Right ventricle myocardium superior (tissue), 1 donor: ENCODE measurements at regions not wholly inside any gene's neighbourhood (a gene's known extent, or its start where the extent isn't known, plus 50 kb on each side); places are given as distances from the start of the nearest gene placed in this dataset.
"Not testable (repeated sequence)": the region's sequence is repeated elsewhere in the genome, so short reads cannot be mapped to it uniquely, and the experiment has no call there.

Experiments used
- ATAC-seq: fragments of 200-7000 bp; cut with Tn5 transposase; one replicate; pipeline ENCODE4 v1.9.1; 2020; ENCODE audit warnings: mild to moderate bottlenecking; ENCODE audit not compliant: poor library complexity
- DNase-seq: peaks from one replicate; pipeline ENCODE4 v3.0.0-alpha.2; 2020
- intact Hi-C: fragments of 100-400 bp; cut with DNase I; formaldehyde crosslinking; loops from one replicate; pipeline ENCODE4 v1.11.2; 2022
- donor health status: DM: no; HTN: yes; CAD: no; lungs with severe emphysema.

DNA sequence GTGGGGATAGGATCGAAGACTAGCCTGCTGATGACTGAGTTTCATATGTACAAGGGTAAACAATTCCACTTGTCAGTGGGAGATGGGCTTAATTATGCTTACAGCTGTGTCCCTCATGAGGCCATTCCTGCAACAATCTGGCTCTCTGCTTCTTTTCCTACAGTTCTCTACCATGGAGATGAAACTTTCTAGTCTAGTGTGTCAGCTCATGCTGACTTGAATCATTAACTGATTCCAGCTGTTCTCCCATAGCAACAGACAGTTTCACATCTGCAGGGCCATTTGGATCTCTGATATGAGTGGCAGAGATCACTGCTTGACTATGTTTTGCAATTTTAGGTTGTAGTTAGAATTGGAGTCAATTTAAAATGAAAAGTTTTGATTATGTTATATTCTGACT is 1251.7 kb upstream of the RAG2 start:
- intact Hi-C loops: no loop called here
- ATAC-seq: no peak
- no peak for DNase-seq

DNA sequence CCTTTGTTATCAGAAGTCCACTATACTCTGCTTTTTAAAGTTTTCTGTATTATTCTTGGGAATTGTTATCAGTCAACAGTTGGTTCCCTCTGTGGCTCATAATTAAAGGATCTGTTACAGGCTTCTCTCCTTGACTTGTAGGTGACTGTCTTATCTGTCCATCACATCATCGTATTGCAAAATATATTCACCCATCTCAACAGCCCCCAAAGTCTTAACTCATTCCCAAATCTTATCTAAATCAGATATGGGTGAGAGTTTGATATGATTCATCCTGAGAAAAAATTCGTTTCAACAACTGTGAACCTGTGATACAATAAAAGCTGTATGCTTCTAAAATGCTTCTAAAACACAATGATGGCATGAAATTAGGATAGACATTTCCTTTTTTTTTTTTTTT is 1245.6 kb upstream of the RAG2 start:
- DNase-seq: no peak
- ATAC-seq: no peak
- intact Hi-C loops: no loop called here

DNA sequence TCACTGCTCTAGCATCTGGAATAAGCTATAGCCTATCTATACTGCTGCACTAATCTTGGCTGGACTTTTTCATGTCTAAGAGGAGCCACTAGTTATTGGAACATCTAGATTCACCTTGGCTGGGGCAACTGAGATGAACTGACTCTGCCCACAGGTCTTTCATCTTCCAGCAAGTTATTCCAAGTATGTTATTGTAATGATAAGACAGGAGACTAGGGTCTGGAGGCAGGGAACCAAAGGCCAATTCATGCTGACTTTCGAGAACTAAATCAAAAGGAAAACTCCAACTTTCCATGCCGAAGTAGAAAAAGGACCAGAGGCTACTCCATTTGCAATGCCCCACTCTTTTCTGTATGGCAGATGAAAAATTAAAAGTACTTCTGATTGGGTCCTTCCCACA is 1243.0 kb upstream of the RAG2 start:
- ATAC-seq (no peak), DNase-seq (no peak)
- intact Hi-C loops: no loop called here

DNA sequence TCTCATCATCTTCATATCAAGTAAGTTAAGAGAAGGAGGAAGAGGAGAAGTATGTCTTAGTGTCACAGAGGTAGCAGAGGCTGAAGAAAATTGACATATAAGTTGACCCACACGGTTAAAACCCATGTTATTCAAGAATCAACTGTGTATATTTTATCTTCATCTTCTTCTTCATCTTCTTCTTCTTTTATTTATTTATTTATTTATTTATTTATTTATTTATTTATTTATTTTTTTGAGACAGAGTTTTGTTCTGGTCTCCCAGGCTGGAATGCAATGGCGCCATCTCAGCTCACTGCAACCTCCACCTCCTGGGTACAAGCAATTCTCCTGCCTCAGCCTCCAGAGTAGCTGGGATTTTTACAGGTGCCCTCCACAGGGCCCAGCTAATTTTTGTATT is 1242.3 kb upstream of the RAG2 start:
- ATAC-seq, intact Hi-C loops, DNase-seq: not testable (repeated sequence)

DNA sequence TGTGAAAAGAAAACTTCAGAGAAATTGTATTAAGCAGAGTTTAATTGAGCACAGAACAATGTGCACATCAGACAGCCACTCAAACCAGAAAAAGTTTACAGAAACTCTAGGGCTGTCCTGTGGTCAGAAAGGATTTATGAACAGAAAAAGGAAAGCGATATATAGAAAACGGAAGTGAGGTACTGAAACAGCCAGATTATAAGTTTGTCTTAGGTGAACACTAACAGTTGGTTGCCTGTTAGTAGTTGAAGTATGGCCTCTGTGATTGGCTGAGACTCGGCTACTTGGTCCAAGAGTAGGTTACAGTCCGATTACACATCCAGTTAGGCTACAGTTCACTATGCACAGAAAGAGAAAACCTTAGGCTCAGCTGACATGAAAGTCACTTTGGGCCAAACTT is 1232.5 kb upstream of the RAG2 start:
- ATAC-seq: no peak
- no peak for DNase-seq
- intact Hi-C loops: no loop called here

DNA sequence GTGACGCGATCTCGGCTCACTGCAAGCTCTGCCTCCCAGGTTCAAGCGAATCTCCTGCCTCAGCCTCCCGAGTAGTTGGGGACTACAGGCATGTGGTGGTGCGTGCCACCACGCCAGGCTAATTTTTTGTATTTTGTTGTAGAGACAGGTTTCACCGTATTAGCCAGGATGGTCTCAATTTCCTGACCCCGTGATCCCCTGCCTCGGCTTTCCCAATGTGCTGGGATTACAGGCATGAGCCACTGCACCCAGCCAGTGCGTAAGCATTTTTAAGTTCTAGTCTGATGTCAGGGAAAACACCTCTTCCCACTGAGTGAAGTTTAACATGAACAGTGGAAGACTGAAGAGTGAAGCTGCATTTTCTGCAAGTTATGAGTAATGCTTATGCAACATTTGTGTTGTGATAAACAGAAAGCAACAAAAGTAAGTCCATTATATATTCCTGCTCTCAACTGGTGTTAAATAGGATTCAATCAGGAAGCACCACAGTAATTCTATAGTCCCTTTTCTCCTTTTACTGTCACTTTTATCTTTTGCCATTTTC is 1219.8 kb upstream of the RAG2 start:
- DNase-seq (no peak), ATAC-seq (no peak)
- intact Hi-C loops: no loop called here

DNA sequence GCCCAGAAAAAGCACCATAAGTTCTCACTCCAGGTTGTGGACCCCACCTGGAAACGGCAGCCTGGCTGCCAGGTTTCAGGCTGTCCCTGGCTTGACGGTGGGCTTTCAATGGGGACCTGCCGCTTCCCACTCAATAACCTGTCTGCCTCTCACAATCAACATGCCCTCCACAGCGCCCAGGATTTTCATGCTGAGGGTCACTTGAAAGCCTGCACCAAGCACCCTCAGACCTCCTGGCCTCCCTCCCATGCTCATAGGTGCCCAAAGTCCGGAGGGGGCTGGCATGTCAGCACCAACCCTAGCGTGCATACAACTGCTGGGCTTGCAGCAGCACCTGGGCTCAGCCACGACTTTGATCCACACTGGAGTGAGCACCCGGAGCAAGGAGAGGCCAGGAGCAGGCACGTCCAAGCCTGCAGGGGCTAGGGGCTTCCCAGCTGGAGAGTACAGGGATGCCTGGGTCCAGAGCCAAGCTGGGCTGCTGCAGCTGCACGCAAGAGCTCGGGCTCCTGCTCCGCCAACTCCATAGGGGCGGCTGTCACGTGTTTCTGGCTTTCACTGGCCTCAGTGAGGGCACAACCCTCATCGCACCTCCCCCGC is 1214.3 kb upstream of the RAG2 start:
- intact Hi-C loops: no loop called here
- DNase-seq (no peak), ATAC-seq (no peak)

DNA sequence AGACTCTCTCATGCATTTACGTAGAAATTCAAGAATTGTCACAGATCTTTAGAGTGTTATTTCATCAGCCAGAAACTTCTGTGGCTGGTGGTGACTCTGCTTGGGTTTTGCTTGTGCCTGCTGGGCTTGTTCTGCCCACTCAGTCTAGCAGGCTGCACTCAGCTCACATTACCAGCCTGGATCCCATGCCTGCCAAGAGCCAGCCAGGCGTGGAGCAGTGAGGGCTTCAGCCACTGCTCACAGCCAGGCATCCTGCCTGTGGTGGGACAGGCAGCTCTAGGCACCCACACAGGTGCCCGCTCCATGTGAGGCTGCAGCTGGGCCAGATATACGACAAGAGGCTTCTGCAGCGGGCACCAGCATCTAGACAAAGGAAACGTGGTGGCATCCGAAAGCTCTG is 1213.3 kb upstream of the RAG2 start:
- intact Hi-C loops: no loop called here
- ATAC-seq (no peak), DNase-seq (no peak)

DNA sequence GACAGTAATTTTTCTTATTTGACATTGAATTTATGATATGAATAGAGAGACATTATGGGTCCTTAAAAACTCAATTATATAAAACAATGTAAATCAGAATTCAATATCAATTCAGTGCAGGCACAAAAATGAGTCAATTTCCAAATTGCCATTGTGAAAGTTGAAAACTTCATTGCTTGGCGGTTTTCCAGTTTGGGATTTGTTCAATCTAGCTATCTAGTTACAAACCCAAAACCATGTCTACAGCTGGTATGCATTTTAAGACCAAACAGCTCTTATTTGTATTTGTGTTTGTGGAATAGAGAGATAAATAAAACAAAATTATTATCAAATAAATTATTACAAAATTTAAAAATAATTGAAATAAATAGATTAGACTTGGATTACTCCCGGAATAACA is 1206.6 kb upstream of the RAG2 start:
- intact Hi-C loops: no loop called here

DNA sequence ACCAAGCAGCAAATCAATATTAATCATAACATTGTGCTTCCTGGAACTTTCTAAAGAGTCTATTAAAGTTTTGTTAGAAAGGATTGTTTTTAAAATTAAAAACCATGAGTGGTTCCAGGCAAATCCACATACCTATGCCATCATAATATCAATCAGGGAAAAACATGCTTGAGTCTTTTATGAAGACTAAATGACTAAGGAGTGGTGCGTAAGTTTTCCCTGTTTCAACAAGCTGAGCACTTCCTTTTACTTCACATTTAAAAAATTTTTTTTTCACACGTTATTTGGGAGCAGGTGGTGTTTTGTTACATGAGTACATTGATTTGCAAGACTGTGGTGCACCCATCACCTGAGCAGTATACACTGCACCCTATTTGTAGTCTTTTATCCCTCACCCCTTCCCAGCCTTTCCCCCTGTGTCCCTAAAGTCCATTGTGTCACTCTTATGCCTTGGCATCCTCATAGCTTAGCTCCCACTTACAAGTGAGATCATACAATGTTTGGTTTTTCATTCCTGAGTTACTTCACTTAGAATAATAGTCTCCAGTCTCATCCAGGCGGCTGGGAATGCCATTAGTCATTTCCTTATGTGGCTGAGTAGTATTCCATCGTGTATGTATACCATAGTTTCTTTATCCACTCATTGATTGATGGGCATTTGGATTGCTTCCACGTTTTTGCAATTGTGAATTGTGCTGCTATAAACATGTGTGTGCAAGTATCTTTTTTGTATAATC is 1190.3 kb upstream of the RAG2 start:
- DNase-seq: no peak
- ATAC-seq: no peak
- intact Hi-C loops: no loop called here

More for the DNA sequence above, 1206.6 kb upstream of the RAG2 start:
- DNase-seq: no peak
- ATAC-seq: no peak

DNA sequence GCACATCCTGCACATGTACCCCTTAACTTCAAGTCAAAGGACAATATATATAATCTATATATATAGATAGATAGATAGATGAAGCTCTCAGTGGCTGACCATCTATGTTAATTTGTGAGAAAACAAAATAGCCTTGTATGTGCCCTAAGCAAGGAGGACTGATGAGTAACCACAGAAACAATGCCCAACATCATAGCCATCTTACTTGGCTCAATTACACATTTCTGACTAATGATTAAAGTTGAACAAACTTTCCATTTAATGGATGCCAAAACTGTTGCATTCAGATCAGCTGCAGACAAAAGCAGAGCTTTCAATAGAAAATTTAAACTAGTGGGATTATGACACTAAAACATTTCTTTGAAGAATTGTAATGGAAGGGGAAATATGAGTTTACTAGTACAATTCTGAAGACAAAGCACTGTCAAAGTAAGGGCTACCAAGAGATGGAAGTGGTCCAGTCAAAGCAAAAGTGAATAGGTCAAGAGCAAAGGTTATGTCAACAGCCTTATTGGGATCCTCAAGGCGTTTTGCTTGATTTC is 1188.2 kb upstream of the RAG2 start:
- ATAC-seq: no peak
- intact Hi-C loops: no loop called here
- no peak for DNase-seq

DNA sequence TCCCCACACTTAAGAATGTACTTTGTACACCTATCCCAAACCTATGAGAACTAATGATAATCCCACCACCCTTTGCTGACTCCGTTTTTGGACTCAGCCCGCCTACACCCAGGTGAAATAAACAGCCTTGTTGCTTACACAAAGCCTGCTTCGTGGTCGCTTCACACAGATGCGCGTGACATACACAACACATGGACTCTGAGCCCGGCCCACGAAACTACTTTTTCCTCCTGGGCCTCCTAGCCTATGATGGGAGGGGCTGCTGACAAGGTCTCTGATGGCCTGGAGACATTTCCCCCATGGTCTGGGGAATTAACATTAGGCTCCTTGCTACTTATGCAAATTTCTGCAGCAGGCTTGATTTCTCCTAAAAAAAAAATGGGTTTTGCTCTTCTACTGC is 1176.4 kb upstream of the RAG2 start:
- ATAC-seq (no peak), DNase-seq (no peak)
- intact Hi-C loops: no loop called here

DNA sequence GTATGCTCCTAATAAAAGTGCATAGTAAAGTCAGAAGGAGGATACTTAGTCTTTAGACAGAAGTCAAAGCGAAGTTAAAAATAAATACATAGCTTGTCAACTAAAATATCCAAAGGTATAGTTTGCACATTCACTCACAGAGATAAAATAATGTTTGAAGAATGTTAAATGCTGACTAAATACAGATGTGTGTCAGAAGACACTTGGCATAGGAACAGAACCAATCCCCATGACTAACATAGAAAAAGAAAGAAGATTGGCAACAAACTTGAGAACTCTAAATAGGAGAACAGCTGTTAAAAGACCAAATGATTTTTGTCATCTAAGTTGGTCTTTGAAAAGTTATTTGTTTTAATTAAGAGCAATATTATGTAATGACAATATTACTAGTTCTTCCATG is 1172.1 kb upstream of the RAG2 start:
- intact Hi-C loops: no loop called here
- ATAC-seq (no peak), DNase-seq (no peak)

DNA sequence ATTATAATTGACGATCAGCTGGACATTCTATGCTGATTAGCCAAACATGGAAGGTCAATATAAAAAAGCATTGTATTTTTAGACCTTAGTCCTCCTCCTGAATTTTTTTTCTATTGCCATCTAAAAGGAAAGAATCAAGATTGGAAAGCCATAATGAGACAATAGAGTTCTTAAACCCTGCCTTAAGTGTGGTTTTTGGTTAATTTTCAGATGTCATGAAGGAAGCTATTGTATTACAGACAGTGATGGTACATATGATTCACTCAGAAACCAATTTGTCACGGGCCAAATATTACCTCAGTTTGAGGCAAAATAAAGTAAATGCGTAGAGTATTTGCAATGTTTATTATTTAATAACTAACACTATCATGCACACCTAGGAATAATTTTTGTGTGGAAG is 1164.0 kb upstream of the RAG2 start:
- no peak for DNase-seq
- no peak for ATAC-seq
- intact Hi-C loops: no loop called here

DNA sequence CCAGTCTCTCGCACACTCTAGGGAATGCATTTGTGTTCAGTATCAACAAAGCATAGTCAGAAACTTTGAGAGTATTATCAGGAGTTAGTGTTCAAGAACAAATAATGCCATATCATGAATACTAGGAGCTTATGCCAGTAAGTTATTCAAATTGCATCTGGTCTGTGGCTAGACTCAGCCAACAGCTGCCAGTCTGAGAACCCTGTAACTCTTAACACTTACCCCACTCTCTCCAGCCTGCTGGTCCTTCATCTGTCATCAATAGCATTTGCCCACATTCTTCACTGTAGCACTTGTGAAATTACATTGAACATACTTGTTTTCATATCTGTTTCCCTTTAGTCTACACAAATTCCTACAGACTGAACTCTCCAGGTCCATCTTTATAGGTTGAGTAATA is 1157.5 kb upstream of the RAG2 start:
- DNase-seq (no peak), ATAC-seq (no peak)
- intact Hi-C loops: no loop called here

DNA sequence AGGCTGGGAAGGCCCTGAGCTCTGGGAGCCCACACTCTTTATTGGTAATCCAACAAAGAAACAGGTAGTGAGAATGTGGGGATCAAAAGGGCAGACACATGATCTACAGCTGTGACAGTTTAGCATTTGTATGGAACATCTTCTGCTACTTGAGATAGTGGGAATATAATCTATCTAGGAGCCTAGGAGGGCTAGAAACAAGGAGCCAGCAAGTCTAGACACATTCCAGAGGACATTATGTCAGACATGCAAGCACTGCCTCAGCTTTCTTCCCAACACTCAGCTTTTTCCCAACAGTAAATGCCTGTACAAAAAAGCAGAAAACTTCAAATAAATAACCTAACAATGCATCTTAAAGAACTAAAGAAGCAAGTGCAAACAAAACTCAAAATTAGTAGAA is 1150.6 kb upstream of the RAG2 start:
- intact Hi-C loops: no loop called here
- no peak for ATAC-seq
- DNase-seq: no peak

DNA sequence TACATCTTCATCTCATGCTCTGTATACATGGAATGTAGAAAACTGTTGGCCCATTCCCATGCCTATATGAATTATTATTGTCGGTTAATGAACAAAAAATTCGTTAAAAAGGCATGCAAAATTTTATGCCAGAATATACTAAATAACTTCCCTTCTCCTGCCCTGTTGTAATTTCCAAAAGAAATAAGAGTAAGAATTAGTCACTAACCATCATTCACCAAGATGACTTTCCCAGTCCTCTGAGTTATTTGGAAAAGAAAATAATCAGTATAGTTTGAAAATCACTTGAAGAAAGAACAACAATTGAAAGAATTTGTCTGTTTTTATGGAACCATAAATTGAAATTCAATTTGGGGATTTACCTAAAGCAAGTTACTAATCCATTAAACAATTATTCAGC is 1149.1 kb upstream of the RAG2 start:
- ATAC-seq: no peak
- DNase-seq: no peak
- intact Hi-C loops: no loop called here

DNA sequence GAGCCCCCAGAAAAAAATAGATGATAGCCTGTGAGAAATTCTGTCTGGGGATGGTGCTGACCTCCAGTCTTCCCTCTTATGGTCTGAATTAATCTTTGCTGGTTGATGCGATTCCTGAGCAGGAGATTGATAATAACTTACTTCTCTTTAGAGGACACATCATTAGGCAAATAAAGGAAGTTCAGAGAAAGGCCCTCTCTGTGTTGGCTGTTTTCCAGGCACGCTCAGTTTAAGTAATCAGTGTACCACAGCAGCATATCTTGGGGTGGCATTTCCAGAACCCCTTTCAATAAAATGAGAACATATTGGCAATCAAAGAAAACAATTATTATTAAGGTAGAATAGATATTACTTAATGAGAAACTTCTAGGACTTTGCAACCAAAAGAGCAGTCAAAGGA is 1129.3 kb upstream of the RAG2 start:
- DNase-seq (no peak), ATAC-seq (no peak)
- intact Hi-C loops: no loop called here

DNA sequence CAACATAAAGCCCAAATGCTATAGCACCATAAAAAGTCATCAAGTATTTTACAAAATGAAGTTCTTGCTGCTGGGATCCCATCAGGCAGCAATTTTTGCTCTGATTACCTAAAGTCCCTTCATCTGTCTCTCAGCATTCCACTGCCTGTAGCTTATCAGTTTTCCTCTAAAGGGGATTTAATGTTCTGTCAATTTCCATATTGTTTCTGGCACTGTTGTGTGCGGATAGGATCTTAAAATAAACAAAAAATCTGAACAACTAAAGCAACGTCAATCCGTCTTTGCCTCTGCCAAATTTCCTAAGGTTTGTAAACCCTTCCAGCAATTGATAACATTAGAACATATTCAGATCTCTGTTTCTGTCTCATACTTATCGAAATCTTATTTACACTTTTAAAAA is 1126.3 kb upstream of the RAG2 start:
- intact Hi-C loops: no loop called here
- no peak for ATAC-seq
- DNase-seq: no peak

DNA sequence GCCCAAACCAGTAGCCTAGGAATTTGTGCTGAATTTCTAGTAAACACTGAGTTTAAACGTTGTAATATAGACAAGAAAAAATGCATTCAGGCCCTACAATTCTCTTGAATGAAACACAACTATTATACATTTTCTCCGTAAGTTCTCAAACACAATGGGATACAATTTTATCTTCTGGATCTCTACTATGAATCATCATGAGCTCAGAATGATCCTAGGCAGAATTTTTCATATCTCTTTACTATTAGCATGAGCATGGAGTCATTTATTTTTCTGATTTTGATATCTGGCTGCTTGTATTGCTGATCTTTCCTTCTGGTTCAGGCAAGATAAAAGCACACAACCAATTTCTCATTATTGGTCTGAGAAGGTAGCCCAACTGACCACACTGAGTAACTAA is 1123.4 kb upstream of the RAG2 start:
- no peak for ATAC-seq
- intact Hi-C loops: no loop called here
- no peak for DNase-seq
